ENCODE measurements at regions not wholly inside any gene's neighbourhood (a gene's known extent, or its start where the extent isn't known, plus 50 kb on each side); places are given as distances from the start of the nearest gene placed in this dataset.

- TF ChIP-seq EP300 (IDR thresholded peaks at IDR 0.05; ENCODE audit: low read depth) (no peak), POLR2A (IDR thresholded peaks at IDR 0.05) (no peak), CTCF (IDR thresholded peaks at IDR 0.05) (no peak)
Observed at GRCh38 chr14:81980601-81981306, 447.1 kb upstream of the SEL1L start.

Measured in transverse colon (tissue), 3 donors.